Upper lobe of left lung (tissue), 4 donors: ENCODE measurements at regions not wholly inside any gene's neighbourhood (a gene's known extent, or its start where the extent isn't known, plus 50 kb on each side); places are given as distances from the start of the nearest gene placed in this dataset.

Source experiments
- EP300 ChIP-seq, 4 donors: sonication (generic); formaldehyde crosslinking; IDR thresholded peaks; one replicate each; pipeline ENCODE4 v1.5.1; 2017; ENCODE audit warnings: antibody characterized with exemption in 4 of 4, control low read depth in 2 of 4
- POLR2A ChIP-seq, 4 donors: fragments of 450-650 bp; IDR thresholded peaks; one replicate each; pipeline ENCODE4 v1.5.1; 2016 to 2017; ENCODE audit warnings: antibody characterized with exemption in 4 of 4, mild to moderate bottlenecking in 2 of 4
- POLR2AphosphoS5 ChIP-seq, 2 donors: sonication (generic); formaldehyde crosslinking; IDR thresholded peaks; one replicate each; pipeline ENCODE4 v1.5.1; 2017; ENCODE audit warnings: antibody characterized with exemption in 2 of 2
- TF ChIP-seq, protein P1 (sequence below), 6 experiments: fragments of 450-650 bp in 4 of 6; fragments of 200-600 bp in 2 of 6; sonication (generic) in 2 of 6; IDR thresholded peaks; one replicate each; pipeline ENCODE4 v1.5.1; 2016 to 2019; ENCODE audit warnings: antibody characterized with exemption in 6 of 6

DNA sequence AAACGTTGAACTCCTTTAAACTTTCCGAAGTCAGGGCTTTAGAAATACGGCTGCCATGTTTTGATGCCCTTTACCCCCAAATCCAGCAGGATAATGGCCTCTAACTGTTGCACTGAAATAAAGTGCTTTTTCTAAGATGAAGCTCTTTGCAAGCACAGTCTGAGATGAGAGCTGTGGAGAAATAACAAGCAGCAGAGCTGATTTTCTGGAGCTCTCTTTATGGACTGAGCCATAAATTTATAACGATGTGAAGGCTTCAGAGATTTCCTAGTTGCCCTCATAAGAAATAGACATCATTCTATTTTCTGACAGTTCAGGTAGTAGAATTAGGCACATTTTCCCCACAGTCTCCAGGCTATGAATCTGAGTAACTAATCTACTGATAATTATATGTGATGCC is 567.3 kb downstream of the PDHA2 start:
- TF ChIP-seq, protein P1, sequence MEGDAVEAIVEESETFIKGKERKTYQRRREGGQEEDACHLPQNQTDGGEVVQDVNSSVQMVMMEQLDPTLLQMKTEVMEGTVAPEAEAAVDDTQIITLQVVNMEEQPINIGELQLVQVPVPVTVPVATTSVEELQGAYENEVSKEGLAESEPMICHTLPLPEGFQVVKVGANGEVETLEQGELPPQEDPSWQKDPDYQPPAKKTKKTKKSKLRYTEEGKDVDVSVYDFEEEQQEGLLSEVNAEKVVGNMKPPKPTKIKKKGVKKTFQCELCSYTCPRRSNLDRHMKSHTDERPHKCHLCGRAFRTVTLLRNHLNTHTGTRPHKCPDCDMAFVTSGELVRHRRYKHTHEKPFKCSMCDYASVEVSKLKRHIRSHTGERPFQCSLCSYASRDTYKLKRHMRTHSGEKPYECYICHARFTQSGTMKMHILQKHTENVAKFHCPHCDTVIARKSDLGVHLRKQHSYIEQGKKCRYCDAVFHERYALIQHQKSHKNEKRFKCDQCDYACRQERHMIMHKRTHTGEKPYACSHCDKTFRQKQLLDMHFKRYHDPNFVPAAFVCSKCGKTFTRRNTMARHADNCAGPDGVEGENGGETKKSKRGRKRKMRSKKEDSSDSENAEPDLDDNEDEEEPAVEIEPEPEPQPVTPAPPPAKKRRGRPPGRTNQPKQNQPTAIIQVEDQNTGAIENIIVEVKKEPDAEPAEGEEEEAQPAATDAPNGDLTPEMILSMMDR (IDR thresholded peaks at IDR 0.05), result no peak
- TF ChIP-seq POLR2A (IDR thresholded peaks at IDR 0.05) (no peak), POLR2AphosphoS5 (IDR thresholded peaks at IDR 0.05) (no peak), EP300 (IDR thresholded peaks at IDR 0.05) (no peak)
